ENCODE measurements at regions not wholly inside any gene's neighbourhood (a gene's known extent, or its start where the extent isn't known, plus 50 kb on each side); places are given as distances from the start of the nearest gene placed in this dataset.

DNA sequence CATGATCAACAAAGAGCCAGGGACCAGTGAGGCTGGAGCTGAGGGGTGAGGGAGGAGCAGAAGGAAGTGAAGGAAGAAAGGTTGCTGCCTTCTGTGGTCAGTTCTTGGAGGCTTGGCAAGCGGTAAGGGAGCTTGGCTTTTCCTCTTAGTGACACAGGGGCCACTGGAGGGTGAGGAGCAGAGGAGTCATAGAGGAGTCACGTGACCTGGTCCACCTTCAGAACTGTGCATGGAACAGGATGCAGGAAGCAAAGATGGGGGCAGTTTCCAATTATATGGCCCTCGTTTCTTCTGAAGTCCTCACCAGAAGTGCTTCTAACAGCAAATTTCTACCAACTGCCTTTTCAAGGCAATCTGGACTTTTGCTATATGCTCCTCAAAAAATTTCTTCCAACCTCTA is 326.9 kb upstream of the SMIM21 start:
- Histone ChIP-seq H3K27ac (no peak overlapping the region), H3K4me3 (no peak overlapping the region), H3K27me3 (no peaks in the 10 kb centered on the region), H3K4me2 (no peak overlapping the region), H3K9ac (no peak overlapping the region), H3K9me3 (ENCODE audit: low read depth) (no peaks in the 10 kb centered on the region), H2AFZ (replicated peaks) (no peak overlapping the region), H3F3A (ENCODE audit: low read depth) (no peaks in the 10 kb centered on the region), H3K4me1 (no peaks in the 10 kb centered on the region), H3K36me3 (no peaks in the 10 kb centered on the region), H3K79me2 (ENCODE audit: low read depth) (no peaks in the 10 kb centered on the region), H4K20me1 (ENCODE audit: low read depth) (no peaks in the 10 kb centered on the region)
- H3K4me3 Mint-ChIP-seq: no peak overlapping the region
- no peaks in the 10 kb centered on the region for H3K4me1 Mint-ChIP-seq
- H3K36me3 Mint-ChIP-seq: no peaks in the 10 kb centered on the region
- H3K27me3 Mint-ChIP-seq (ENCODE audit: insufficient read depth, low read depth): no peaks in the 10 kb centered on the region
- H3K27ac Mint-ChIP-seq: no peak overlapping the region
- no peaks in the 10 kb centered on the region for H3K9me3 Mint-ChIP-seq
- no peak for DNase-seq (ENCODE audit: low spot score)
- TF ChIP-seq EZH2phosphoT487 (IDR thresholded peaks at IDR 0.05): no peak
- TF ChIP-seq, protein P1, sequence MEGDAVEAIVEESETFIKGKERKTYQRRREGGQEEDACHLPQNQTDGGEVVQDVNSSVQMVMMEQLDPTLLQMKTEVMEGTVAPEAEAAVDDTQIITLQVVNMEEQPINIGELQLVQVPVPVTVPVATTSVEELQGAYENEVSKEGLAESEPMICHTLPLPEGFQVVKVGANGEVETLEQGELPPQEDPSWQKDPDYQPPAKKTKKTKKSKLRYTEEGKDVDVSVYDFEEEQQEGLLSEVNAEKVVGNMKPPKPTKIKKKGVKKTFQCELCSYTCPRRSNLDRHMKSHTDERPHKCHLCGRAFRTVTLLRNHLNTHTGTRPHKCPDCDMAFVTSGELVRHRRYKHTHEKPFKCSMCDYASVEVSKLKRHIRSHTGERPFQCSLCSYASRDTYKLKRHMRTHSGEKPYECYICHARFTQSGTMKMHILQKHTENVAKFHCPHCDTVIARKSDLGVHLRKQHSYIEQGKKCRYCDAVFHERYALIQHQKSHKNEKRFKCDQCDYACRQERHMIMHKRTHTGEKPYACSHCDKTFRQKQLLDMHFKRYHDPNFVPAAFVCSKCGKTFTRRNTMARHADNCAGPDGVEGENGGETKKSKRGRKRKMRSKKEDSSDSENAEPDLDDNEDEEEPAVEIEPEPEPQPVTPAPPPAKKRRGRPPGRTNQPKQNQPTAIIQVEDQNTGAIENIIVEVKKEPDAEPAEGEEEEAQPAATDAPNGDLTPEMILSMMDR (IDR thresholded peaks at IDR 0.05): no peak
- no peak for TF ChIP-seq EZH2 (IDR thresholded peaks at IDR 0.05)

DNA sequence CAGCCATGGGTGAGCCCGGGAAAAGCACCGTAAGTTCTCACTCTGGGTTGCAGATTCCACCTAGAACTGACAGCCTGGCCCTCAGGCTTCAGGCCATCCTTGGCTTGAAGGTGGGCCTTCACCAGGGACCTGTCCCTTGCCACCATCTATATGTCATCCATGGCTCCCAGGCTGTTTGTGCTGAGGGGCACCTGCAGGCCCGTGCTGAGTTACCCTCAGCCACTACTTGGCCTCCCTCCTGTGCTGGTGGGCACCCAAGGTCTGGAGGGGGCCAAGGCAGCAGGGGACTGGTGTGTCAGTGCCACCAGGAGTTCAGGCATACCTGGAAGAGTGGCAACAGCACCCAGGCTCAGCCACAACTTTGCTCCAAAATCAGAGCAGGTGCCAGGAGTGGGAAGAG is 326.2 kb upstream of the SMIM21 start:
- no peak overlapping the region for H2AFZ ChIP-seq (replicated peaks)
- Mint-ChIP-seq H3K36me3 (no peaks in the 10 kb centered on the region), H3K4me3 (no peak overlapping the region), H3K9me3 (no peaks in the 10 kb centered on the region), H3K4me1 (no peaks in the 10 kb centered on the region), H3K27me3 (ENCODE audit: insufficient read depth, low read depth) (no peaks in the 10 kb centered on the region), H3K27ac (no peak overlapping the region)
- TF ChIP-seq, protein P1 (IDR thresholded peaks at IDR 0.05): no peak
- TF ChIP-seq EZH2 (IDR thresholded peaks at IDR 0.05): no peak
- no peak for TF ChIP-seq EZH2phosphoT487 (IDR thresholded peaks at IDR 0.05)
- DNase-seq (ENCODE audit: low spot score): no peak
- no peaks in the 10 kb centered on the region for H3F3A ChIP-seq (ENCODE audit: low read depth)
- H3K4me1 ChIP-seq: no peaks in the 10 kb centered on the region
- no peaks in the 10 kb centered on the region for H3K27me3 ChIP-seq
- H3K4me3 ChIP-seq: no peak overlapping the region
- no peak overlapping the region for H3K4me2 ChIP-seq
- no peak overlapping the region for H3K27ac ChIP-seq
- H3K79me2 ChIP-seq (ENCODE audit: low read depth): no peaks in the 10 kb centered on the region
- no peaks in the 10 kb centered on the region for H4K20me1 ChIP-seq (ENCODE audit: low read depth)
- H3K9ac ChIP-seq: no peak overlapping the region
- H3K36me3 ChIP-seq: no peaks in the 10 kb centered on the region
- H3K9me3 ChIP-seq (ENCODE audit: low read depth): no peaks in the 10 kb centered on the region

DNA sequence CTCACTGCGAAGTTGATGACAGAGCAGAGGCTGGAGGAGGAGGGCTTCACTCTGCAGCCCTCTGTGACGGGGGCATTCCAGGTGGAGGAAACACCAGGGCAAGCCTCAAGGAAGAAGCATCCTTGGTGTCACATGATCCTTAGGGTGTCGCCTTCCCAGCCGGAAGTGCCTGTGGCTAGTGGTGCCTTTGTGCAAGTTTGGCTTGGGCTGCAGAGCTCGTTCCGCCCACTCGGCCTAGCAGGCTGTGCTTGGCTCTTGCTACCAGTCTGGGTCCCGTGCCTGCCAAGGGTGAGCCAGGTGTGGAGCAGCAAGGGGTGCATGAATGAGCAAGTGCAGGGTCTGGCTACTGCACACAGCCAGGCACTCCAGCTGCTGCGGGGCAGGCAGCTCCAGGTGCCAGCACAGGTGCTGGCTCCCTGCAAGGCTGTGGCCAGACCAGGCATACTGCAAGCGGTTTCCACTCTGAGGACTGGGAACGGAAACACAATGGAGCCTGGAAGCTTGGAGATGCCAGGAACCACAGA is 325.3 kb upstream of the SMIM21 start:
- H3K27ac ChIP-seq: no peak overlapping the region
- H3K27ac Mint-ChIP-seq: no peak overlapping the region
- no peak overlapping the region for H3K4me2 ChIP-seq
- H3K79me2 ChIP-seq (ENCODE audit: low read depth): no peaks in the 10 kb centered on the region
- H3K4me3 Mint-ChIP-seq: no peak overlapping the region
- no peak overlapping the region for H3K4me3 ChIP-seq
- H3K9me3 Mint-ChIP-seq: no peaks in the 10 kb centered on the region
- H3K27me3 ChIP-seq: no peaks in the 10 kb centered on the region
- H2AFZ ChIP-seq (replicated peaks): peak overlapping the region; percentile 42
- H3K9ac ChIP-seq: no peak overlapping the region
- no peaks in the 10 kb centered on the region for H3K27me3 Mint-ChIP-seq (ENCODE audit: insufficient read depth, low read depth)
- no peaks in the 10 kb centered on the region for H3F3A ChIP-seq (ENCODE audit: low read depth)
- TF ChIP-seq EZH2phosphoT487 (IDR thresholded peaks at IDR 0.05): no peak
- no peak for TF ChIP-seq EZH2 (IDR thresholded peaks at IDR 0.05)
- TF ChIP-seq, protein P1 (IDR thresholded peaks at IDR 0.05): no peak
- H3K4me1 ChIP-seq: no peaks in the 10 kb centered on the region
- no peaks in the 10 kb centered on the region for H3K36me3 Mint-ChIP-seq
- H3K9me3 ChIP-seq (ENCODE audit: low read depth): no peaks in the 10 kb centered on the region
- no peaks in the 10 kb centered on the region for H3K36me3 ChIP-seq
- no peaks in the 10 kb centered on the region for H3K4me1 Mint-ChIP-seq
- no peak for DNase-seq (ENCODE audit: low spot score)
- H4K20me1 ChIP-seq (ENCODE audit: low read depth): no peaks in the 10 kb centered on the region
